ENCODE measurements at regions not wholly inside any gene's neighbourhood (a gene's known extent, or its start where the extent isn't known, plus 50 kb on each side); places are given as distances from the start of the nearest gene placed in this dataset.

- no peaks in the 10 kb centered on the region for H3K27me3 ChIP-seq (ENCODE audit: control insufficient read depth in 1 of 2, insufficient read depth in 2 of 2, low read length in 2 of 2)
- H3K4me3 ChIP-seq (ENCODE audit: low read depth in 1 of 2, low read length in 2 of 2) = no peak overlapping the region
- H3K36me3 ChIP-seq (ENCODE audit: control insufficient read depth in 2 of 2, insufficient read depth in 2 of 2, low read length in 1 of 2) = no peaks in the 10 kb centered on the region
- 29 to 30% methylated on average over 2 of the region's 2 CpGs for WGBS, 2 donors
- peaks cover 4 to 5% of the 10 kb centered on the region in 2 donors for H3K9me3 ChIP-seq (ENCODE audit: control insufficient read depth in 2 of 2, insufficient read depth in 1 of 2, low read depth in 1 of 2, low read length in 1 of 2)
- H3K4me1 ChIP-seq (ENCODE audit: control insufficient read depth in 2 of 2, insufficient read depth in 2 of 2, low read length in 1 of 2) = no peaks in the 10 kb centered on the region
- no peak overlapping the region for H3K27ac ChIP-seq (ENCODE audit: low read depth in 2 of 2, low read length in 1 of 2)
Measured at GRCh38 chr10:129120441-129120840, 346.6 kb upstream of the MGMT start.

GRCh38 chr10:129122846-129123245 lies 344.2 kb upstream of the MGMT start:
- Histone ChIP-seq H3K4me3 (ENCODE audit: low read depth in 1 of 2, low read length in 2 of 2) (no peak overlapping the region), H3K4me1 (ENCODE audit: control insufficient read depth in 2 of 2, insufficient read depth in 2 of 2, low read length in 1 of 2) (no peaks in the 10 kb centered on the region), H3K27me3 (ENCODE audit: control insufficient read depth in 1 of 2, insufficient read depth in 2 of 2, low read length in 2 of 2) (no peaks in the 10 kb centered on the region), H3K36me3 (ENCODE audit: control insufficient read depth in 2 of 2, insufficient read depth in 2 of 2, low read length in 1 of 2) (no peaks in the 10 kb centered on the region), H3K27ac (ENCODE audit: low read depth in 2 of 2, low read length in 1 of 2) (no peak overlapping the region), H3K9me3 (ENCODE audit: control insufficient read depth in 2 of 2, insufficient read depth in 1 of 2, low read depth in 1 of 2, low read length in 1 of 2) (peaks cover 4 to 5% of the 10 kb centered on the region in 2 donors)
- 92 to 96% methylated on average over 3 of the region's 3 CpGs for WGBS, 2 donors

GRCh38 chr10:129123428-129123827 lies 343.6 kb upstream of the MGMT start:
- WGBS, 2 donors = 58 to 59% methylated on average over 6 of the region's 6 CpGs

GRCh38 chr10:129126982-129127381 lies 340.1 kb upstream of the MGMT start:
- no peak overlapping the region for H3K27ac ChIP-seq (ENCODE audit: low read depth in 2 of 2, low read length in 1 of 2)
- H3K9me3 ChIP-seq (ENCODE audit: control insufficient read depth in 2 of 2, insufficient read depth in 1 of 2, low read depth in 1 of 2, low read length in 1 of 2) = no peaks in the 10 kb centered on the region
- H3K36me3 ChIP-seq (ENCODE audit: control insufficient read depth in 2 of 2, insufficient read depth in 2 of 2, low read length in 1 of 2) = no peaks in the 10 kb centered on the region
- no peak overlapping the region for H3K4me3 ChIP-seq (ENCODE audit: low read depth in 1 of 2, low read length in 2 of 2)
- H3K27me3 ChIP-seq (ENCODE audit: control insufficient read depth in 1 of 2, insufficient read depth in 2 of 2, low read length in 2 of 2) = no peaks in the 10 kb centered on the region
- 76 to 78% methylated on average over 4 of the region's 4 CpGs for WGBS, 2 donors
- H3K4me1 ChIP-seq (ENCODE audit: control insufficient read depth in 2 of 2, insufficient read depth in 2 of 2, low read length in 1 of 2) = no peaks in the 10 kb centered on the region

More at GRCh38 chr10:129123428-129123827, 343.6 kb upstream of the MGMT start:
- no peak overlapping the region for H3K27ac ChIP-seq (ENCODE audit: low read depth in 2 of 2, low read length in 1 of 2)
- H3K36me3 ChIP-seq (ENCODE audit: control insufficient read depth in 2 of 2, insufficient read depth in 2 of 2, low read length in 1 of 2) = no peaks in the 10 kb centered on the region
- peaks cover 1 to 5% of the 10 kb centered on the region in 2 donors for H3K9me3 ChIP-seq (ENCODE audit: control insufficient read depth in 2 of 2, insufficient read depth in 1 of 2, low read depth in 1 of 2, low read length in 1 of 2)
- no peaks in the 10 kb centered on the region for H3K4me1 ChIP-seq (ENCODE audit: control insufficient read depth in 2 of 2, insufficient read depth in 2 of 2, low read length in 1 of 2)
- no peak overlapping the region for H3K4me3 ChIP-seq (ENCODE audit: low read depth in 1 of 2, low read length in 2 of 2)
- H3K27me3 ChIP-seq (ENCODE audit: control insufficient read depth in 1 of 2, insufficient read depth in 2 of 2, low read length in 2 of 2) = no peaks in the 10 kb centered on the region

- Histone ChIP-seq H3K4me1 (ENCODE audit: control insufficient read depth in 2 of 2, insufficient read depth in 2 of 2, low read length in 1 of 2) (no peaks in the 10 kb centered on the region), H3K27ac (ENCODE audit: low read depth in 2 of 2, low read length in 1 of 2) (no peak overlapping the region), H3K9me3 (ENCODE audit: control insufficient read depth in 2 of 2, insufficient read depth in 1 of 2, low read depth in 1 of 2, low read length in 1 of 2) (no peaks in the 10 kb centered on the region), H3K4me3 (ENCODE audit: low read depth in 1 of 2, low read length in 2 of 2) (no peak overlapping the region), H3K36me3 (ENCODE audit: control insufficient read depth in 2 of 2, insufficient read depth in 2 of 2, low read length in 1 of 2) (no peaks in the 10 kb centered on the region), H3K27me3 (ENCODE audit: control insufficient read depth in 1 of 2, insufficient read depth in 2 of 2, low read length in 2 of 2) (no peaks in the 10 kb centered on the region)
- 72% methylated on average over 12 of the region's 12 CpGs for WGBS, 2 donors
Measured at GRCh38 chr10:129131457-129132132, 335.4 kb upstream of the MGMT start.

GRCh38 chr10:129133856-129134255 lies 333.2 kb upstream of the MGMT start:
- 81 to 85% methylated on average over 5 of the region's 5 CpGs for WGBS, 2 donors
- no peaks in the 10 kb centered on the region for H3K9me3 ChIP-seq (ENCODE audit: control insufficient read depth in 2 of 2, insufficient read depth in 1 of 2, low read depth in 1 of 2, low read length in 1 of 2)
- no peak overlapping the region for H3K4me3 ChIP-seq (ENCODE audit: low read depth in 1 of 2, low read length in 2 of 2)

GRCh38 chr10:129134371-129134770 lies 332.7 kb upstream of the MGMT start:
- Histone ChIP-seq H3K36me3 (ENCODE audit: control insufficient read depth in 2 of 2, insufficient read depth in 2 of 2, low read length in 1 of 2) (no peaks in the 10 kb centered on the region), H3K27ac (ENCODE audit: low read depth in 2 of 2, low read length in 1 of 2) (no peak overlapping the region), H3K9me3 (ENCODE audit: control insufficient read depth in 2 of 2, insufficient read depth in 1 of 2, low read depth in 1 of 2, low read length in 1 of 2) (no peaks in the 10 kb centered on the region), H3K4me3 (ENCODE audit: low read depth in 1 of 2, low read length in 2 of 2) (no peak overlapping the region), H3K27me3 (ENCODE audit: control insufficient read depth in 1 of 2, insufficient read depth in 2 of 2, low read length in 2 of 2) (no peaks in the 10 kb centered on the region), H3K4me1 (ENCODE audit: control insufficient read depth in 2 of 2, insufficient read depth in 2 of 2, low read length in 1 of 2) (no peaks in the 10 kb centered on the region)
- WGBS, 2 donors = 82 to 89% methylated on average over 11 of the region's 11 CpGs

More at GRCh38 chr10:129133856-129134255, 333.2 kb upstream of the MGMT start:
- Histone ChIP-seq H3K27me3 (ENCODE audit: control insufficient read depth in 1 of 2, insufficient read depth in 2 of 2, low read length in 2 of 2) (no peaks in the 10 kb centered on the region), H3K27ac (ENCODE audit: low read depth in 2 of 2, low read length in 1 of 2) (no peak overlapping the region), H3K36me3 (ENCODE audit: control insufficient read depth in 2 of 2, insufficient read depth in 2 of 2, low read length in 1 of 2) (no peaks in the 10 kb centered on the region), H3K4me1 (ENCODE audit: control insufficient read depth in 2 of 2, insufficient read depth in 2 of 2, low read length in 1 of 2) (no peaks in the 10 kb centered on the region)

GRCh38 chr10:129135624-129136023 lies 331.4 kb upstream of the MGMT start:
- Histone ChIP-seq H3K36me3 (ENCODE audit: control insufficient read depth in 2 of 2, insufficient read depth in 2 of 2, low read length in 1 of 2) (no peaks in the 10 kb centered on the region), H3K4me3 (ENCODE audit: low read depth in 1 of 2, low read length in 2 of 2) (no peak overlapping the region), H3K27me3 (ENCODE audit: control insufficient read depth in 1 of 2, insufficient read depth in 2 of 2, low read length in 2 of 2) (no peaks in the 10 kb centered on the region), H3K27ac (ENCODE audit: low read depth in 2 of 2, low read length in 1 of 2) (no peak overlapping the region), H3K4me1 (ENCODE audit: control insufficient read depth in 2 of 2, insufficient read depth in 2 of 2, low read length in 1 of 2) (no peaks in the 10 kb centered on the region), H3K9me3 (ENCODE audit: control insufficient read depth in 2 of 2, insufficient read depth in 1 of 2, low read depth in 1 of 2, low read length in 1 of 2) (peaks cover 0 to 2% of the 10 kb centered on the region in 2 donors)
- 47 to 54% methylated on average over 5 of the region's 5 CpGs for WGBS, 2 donors

GRCh38 chr10:129136074-129136473 lies 331.0 kb upstream of the MGMT start:
- 55 to 68% methylated on average over 9 of the region's 9 CpGs for WGBS, 2 donors

GRCh38 chr10:129136951-129137350 lies 330.1 kb upstream of the MGMT start:
- Histone ChIP-seq H3K36me3 (ENCODE audit: control insufficient read depth in 2 of 2, insufficient read depth in 2 of 2, low read length in 1 of 2) (no peaks in the 10 kb centered on the region), H3K4me3 (ENCODE audit: low read depth in 1 of 2, low read length in 2 of 2) (no peak overlapping the region), H3K4me1 (ENCODE audit: control insufficient read depth in 2 of 2, insufficient read depth in 2 of 2, low read length in 1 of 2) (no peaks in the 10 kb centered on the region), H3K9me3 (ENCODE audit: control insufficient read depth in 2 of 2, insufficient read depth in 1 of 2, low read depth in 1 of 2, low read length in 1 of 2) (peaks cover 0 to 2% of the 10 kb centered on the region in 2 donors), H3K27ac (ENCODE audit: low read depth in 2 of 2, low read length in 1 of 2) (no peak overlapping the region), H3K27me3 (ENCODE audit: control insufficient read depth in 1 of 2, insufficient read depth in 2 of 2, low read length in 2 of 2) (no peaks in the 10 kb centered on the region)
- 89 to 90% methylated on average over 19 of the region's 19 CpGs for WGBS, 2 donors

More at GRCh38 chr10:129136074-129136473, 331.0 kb upstream of the MGMT start:
- H3K36me3 ChIP-seq (ENCODE audit: control insufficient read depth in 2 of 2, insufficient read depth in 2 of 2, low read length in 1 of 2) = no peaks in the 10 kb centered on the region
- H3K4me3 ChIP-seq (ENCODE audit: low read depth in 1 of 2, low read length in 2 of 2) = no peak overlapping the region
- H3K9me3 ChIP-seq (ENCODE audit: control insufficient read depth in 2 of 2, insufficient read depth in 1 of 2, low read depth in 1 of 2, low read length in 1 of 2) = peaks cover 0 to 2% of the 10 kb centered on the region in 2 donors
- no peaks in the 10 kb centered on the region for H3K4me1 ChIP-seq (ENCODE audit: control insufficient read depth in 2 of 2, insufficient read depth in 2 of 2, low read length in 1 of 2)
- H3K27ac ChIP-seq (ENCODE audit: low read depth in 2 of 2, low read length in 1 of 2) = no peak overlapping the region
- no peaks in the 10 kb centered on the region for H3K27me3 ChIP-seq (ENCODE audit: control insufficient read depth in 1 of 2, insufficient read depth in 2 of 2, low read length in 2 of 2)
